Colonic mucosa (tissue), 4 donors: ENCODE measurements at regions not wholly inside any gene's neighbourhood (a gene's known extent, or its start where the extent isn't known, plus 50 kb on each side); places are given as distances from the start of the nearest gene placed in this dataset.
"Not testable (repeated sequence)": the region's sequence is repeated elsewhere in the genome, so short reads cannot be mapped to it uniquely, and the experiment has no call there.

Experiments used
- DNase-seq: peaks from one replicate; pipeline ENCODE4 v3.0.0-alpha.2; 2020
- H3K27ac ChIP-seq: fragments of 200-600 bp; one replicate; pipeline ENCODE4 v1.8.0; 2021
- H3K27me3 ChIP-seq: fragments of 200-600 bp; one replicate; pipeline ENCODE4 v1.8.0; 2021
- H3K36me3 ChIP-seq: fragments of 200-600 bp; one replicate; pipeline ENCODE4 v1.8.0; 2021
- H3K4me1 ChIP-seq: fragments of 200-600 bp; one replicate; pipeline ENCODE4 v1.8.0; 2021; ENCODE audit warnings: mild to moderate bottlenecking
- H3K4me3 ChIP-seq: fragments of 200-600 bp; one replicate; pipeline ENCODE4 v1.8.0; 2021
- H3K9ac ChIP-seq, 2 donors: one replicate each; pipeline ENCODE4 v1.7.0; 2013; ENCODE audit warnings: control low read depth in 2 of 2, low read depth in 2 of 2, low read length in 2 of 2
- H3K9me3 ChIP-seq: fragments of 200-600 bp; one replicate; pipeline ENCODE4 v1.8.0; 2021
- CTCF ChIP-seq: fragments of 200-600 bp; IDR thresholded peaks from one replicate; pipeline ENCODE4 v1.8.0; 2022; ENCODE audit warnings: antibody characterized with exemption, mild to moderate bottlenecking
- intact Hi-C: fragments of 100-400 bp; cut with DNase I; formaldehyde crosslinking; loops from one replicate; pipeline ENCODE4 v1.14.1; 2022
- donor health status: healthy.
- donor health status: DM: no; HTN: no; CAD: no.
- donor health status: DM: no; HTN: no; CAD: no.

DNA sequence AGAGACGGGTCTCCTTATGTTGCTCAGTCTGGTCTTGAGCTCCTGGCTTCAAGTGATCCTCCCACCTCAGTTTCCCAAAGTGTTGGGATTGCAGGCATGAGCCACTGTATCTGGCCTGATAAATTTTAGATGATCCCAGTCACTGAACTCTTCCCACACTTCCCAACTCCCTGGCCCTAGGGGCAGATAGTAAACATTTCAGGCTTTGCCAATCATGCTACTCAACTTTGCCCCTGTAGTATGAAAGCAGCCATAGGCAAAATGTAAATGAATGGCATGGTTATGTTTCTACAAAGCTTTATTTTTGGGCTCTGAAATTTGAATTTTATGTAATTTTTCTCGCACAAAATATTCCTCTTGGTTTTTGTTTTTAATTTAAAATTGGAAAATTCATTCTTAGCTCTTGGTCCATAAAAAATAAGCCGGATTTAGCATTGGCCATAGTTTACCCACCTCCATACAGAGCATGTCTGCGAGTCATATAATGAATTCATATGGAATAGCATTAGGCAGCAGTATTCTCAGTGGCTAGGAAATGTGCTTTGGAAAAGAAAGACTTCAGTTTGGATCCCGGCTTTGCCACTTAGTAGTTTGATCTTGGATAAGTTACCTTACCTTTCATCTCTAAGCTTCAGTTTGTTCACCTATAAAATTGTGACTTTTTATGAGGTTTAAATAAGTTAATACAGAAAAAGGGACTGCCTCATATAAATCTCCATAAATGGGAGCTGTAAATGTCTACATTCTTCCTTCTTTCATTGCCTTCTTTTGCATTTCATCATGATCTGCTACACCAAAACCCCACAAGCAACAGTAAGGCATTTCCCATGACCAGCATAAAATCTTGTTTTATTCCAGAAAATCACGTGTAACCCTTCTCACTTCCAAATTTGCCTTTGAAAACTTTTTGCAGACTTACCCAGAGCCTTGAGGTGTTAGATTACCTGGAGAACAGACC lies 360.3 kb upstream of the TPM1 start:
- H3K27ac ChIP-seq: no peak overlapping the region
- TF ChIP-seq CTCF: no peak
- H3K27me3 ChIP-seq: no peaks in the 10 kb centered on the region
- intact Hi-C loops: no loop called here
- no peak overlapping the region for H3K9ac ChIP-seq
- no peaks in the 10 kb centered on the region for H3K4me1 ChIP-seq
- DNase-seq: no peak
- no peaks in the 10 kb centered on the region for H3K36me3 ChIP-seq
- H3K4me3 ChIP-seq: no peak overlapping the region
- H3K9me3 ChIP-seq: no peaks in the 10 kb centered on the region

DNA sequence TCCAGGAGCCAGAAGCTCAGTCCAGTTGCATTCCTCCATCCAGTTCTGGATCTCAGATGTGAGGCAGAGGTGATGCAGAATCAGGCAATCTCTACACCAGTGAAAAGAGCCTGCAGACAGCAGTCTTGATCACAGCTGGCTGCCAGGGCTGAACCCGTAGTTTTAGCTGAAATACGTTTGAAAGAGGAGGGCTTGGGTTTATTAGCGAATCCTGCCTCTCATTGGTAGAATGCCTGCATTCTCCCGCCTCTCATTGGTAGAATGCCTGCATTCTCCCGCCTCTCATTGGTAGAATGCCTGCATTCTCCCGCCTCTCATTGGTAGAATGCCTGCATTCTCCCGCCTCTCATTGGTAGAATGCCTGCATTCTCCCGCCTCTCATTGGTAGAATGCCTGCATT lies 359.4 kb upstream of the TPM1 start:
- H3K36me3 ChIP-seq, H3K4me3 ChIP-seq, H3K9ac ChIP-seq, DNase-seq, H3K27me3 ChIP-seq, H3K4me1 ChIP-seq, intact Hi-C loops, H3K9me3 ChIP-seq, H3K27ac ChIP-seq: not testable (repeated sequence)

DNA sequence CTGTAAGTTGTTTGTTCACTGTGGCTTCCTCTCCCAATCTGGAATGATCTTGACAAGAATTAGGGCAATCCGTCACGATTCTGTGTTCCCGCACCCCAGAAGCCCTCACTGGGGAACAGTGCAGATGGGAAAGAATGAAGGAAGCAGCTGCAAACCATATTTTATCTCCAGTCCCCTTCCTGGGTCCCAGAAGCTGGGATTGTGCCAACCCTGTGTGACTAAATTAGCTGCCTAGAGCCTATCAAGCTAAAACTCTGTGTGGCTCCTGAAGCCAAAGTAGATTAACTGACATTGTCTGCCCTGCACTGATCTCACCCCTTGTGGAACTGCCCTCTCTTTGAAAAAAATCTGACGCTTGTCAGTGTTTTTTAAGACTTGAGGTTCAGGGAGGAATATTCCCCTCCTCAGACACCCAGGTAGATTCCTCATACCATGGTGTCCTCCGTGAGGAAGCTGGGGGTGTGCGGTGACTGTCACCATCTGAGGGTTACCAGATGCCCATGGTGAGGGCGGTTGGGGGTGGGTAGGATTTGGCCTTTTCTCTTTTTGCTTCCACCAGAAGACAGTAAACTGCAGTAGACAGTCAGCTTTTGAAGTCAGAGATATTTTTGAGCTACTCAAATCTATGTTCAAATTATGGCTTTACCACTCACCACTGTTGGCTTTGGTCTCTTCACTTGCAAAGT lies 358.3 kb upstream of the TPM1 start:
- Histone ChIP-seq H3K36me3 (no peaks in the 10 kb centered on the region), H3K4me1 (no peaks in the 10 kb centered on the region), H3K4me3 (no peak overlapping the region), H3K9ac (no peak overlapping the region), H3K9me3 (no peaks in the 10 kb centered on the region), H3K27ac (no peak overlapping the region), H3K27me3 (no peaks in the 10 kb centered on the region)
- DNase-seq: no peak
- intact Hi-C loops: no loop called here
- no peak for TF ChIP-seq CTCF

DNA sequence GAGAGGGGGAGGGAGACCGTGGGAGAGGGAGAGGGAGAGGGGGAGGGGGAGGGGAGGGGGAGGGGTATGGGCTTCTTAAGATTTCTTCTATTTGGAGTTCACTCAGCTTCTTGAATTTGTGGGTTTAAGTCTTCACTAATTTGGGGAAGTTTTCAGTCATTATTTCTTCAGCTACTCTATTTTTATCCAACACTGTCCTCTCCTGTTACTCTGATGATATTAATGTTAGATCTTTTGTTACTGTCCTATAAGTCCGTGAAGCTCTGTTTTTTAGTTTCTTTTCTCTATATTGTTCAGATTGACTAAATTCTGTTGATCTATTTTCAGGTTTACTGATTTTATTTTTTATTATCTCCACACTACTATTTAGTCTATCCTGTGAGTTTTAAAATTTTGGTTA lies 351.5 kb upstream of the TPM1 start:
- no peak overlapping the region for H3K27ac ChIP-seq
- no peak for TF ChIP-seq CTCF
- intact Hi-C loops: no loop called here
- no peaks in the 10 kb centered on the region for H3K9me3 ChIP-seq
- H3K36me3 ChIP-seq: no peaks in the 10 kb centered on the region
- no peak overlapping the region for H3K9ac ChIP-seq
- no peaks in the 10 kb centered on the region for H3K27me3 ChIP-seq
- H3K4me3 ChIP-seq: no peak overlapping the region
- DNase-seq: no peak
- H3K4me1 ChIP-seq: no peaks in the 10 kb centered on the region

- Histone ChIP-seq H3K4me3 (no peak overlapping the region), H3K4me1 (no peaks in the 10 kb centered on the region), H3K9me3 (no peaks in the 10 kb centered on the region), H3K36me3 (no peaks in the 10 kb centered on the region), H3K27me3 (no peaks in the 10 kb centered on the region), H3K9ac (no peak overlapping the region), H3K27ac (no peak overlapping the region)
- DNase-seq: no peak
- intact Hi-C loops: no loop called here
- TF ChIP-seq CTCF: no peak
Observed at GRCh38 chr15:62697636-62698035, 344.9 kb upstream of the TPM1 start.

GRCh38 chr15:62698646-62699045 lies 343.9 kb upstream of the TPM1 start:
- Histone ChIP-seq H3K4me3 (no peak overlapping the region), H3K27me3 (no peaks in the 10 kb centered on the region), H3K4me1 (no peaks in the 10 kb centered on the region), H3K9me3 (no peaks in the 10 kb centered on the region), H3K27ac (no peak overlapping the region), H3K9ac (no peak overlapping the region), H3K36me3 (no peaks in the 10 kb centered on the region)
- DNase-seq: no peak
- intact Hi-C loops: no loop called here
- no peak for TF ChIP-seq CTCF
